ENCODE measurements at regions not wholly inside any gene's neighbourhood (a gene's known extent, or its start where the extent isn't known, plus 50 kb on each side); places are given as distances from the start of the nearest gene placed in this dataset.
"Not testable (repeated sequence)": the region's sequence is repeated elsewhere in the genome, so short reads cannot be mapped to it uniquely, and the experiment has no call there.

DNA sequence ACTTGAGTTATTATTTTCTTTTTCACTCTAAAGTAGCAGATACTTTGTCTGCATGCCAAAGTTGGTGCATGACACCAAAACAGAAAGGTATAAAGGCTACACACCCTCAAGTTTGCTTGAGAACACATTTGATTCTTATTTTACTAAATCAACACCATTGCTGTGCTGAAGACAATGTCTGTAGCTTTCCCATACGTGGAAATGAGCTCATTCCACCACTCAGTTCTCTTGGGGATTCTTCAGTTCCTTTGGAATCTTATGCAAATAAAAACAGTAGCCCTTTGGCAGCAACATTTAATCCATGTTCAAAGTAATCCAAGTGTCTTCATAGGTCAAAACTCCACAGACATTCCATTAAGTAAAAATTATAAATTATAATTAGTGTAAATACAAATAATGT is 264.9 kb downstream of the TLE1 start:
- no peak for DNase-seq

DNA sequence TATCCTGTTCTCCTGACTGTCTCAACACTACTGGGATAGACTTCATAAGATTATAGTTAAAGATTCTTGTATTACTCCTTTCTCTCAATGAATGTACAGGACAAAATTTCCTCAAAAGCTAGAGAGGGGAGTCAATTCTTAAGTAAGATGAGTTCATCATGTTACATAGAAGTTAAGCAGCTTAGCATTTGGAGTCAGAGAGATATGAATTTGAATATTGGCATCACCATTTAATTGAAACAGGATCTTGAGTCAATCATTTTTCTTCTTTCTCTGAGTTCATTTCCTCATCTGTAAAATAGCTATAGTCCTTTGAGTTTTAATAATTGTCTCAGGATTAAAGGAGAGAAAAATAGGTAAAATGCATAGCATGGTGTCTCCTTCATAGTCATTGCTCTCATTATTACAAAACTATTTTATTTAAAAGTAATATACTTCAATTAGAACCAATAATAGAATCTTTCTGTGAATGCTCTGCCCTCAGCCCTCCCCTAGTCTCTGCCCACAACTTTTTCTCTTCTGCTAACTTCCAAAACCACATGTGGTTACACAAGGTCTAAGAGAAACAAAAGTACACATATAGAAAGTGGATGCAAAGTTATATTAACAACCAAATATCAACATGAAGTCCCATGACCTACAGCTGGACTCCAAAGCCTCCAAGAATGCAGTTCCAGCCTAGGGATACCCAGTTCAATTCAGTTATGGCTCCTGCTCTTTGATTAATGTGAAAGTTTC is 265.6 kb downstream of the TLE1 start:
- no peak for DNase-seq

DNA sequence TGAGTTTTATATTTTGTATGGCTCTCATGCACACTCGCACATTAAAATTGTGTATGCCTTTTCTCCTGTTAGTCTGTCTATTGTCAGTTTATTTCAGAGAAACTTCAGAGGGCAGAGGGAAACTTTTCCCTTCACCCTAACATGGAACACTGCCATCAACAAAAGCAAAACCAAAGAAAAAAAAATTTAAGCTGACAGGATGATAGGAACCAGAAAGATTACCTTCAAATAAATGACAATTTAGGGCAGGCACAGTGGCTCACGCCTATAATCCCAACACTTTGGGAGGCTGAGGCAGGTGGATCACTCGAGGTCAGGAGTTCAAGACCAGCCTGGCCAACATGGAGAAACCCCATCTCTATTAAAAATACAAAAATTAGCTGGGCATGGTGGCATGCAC is 268.3 kb downstream of the TLE1 start:
- DNase-seq, result not testable (repeated sequence)

DNA sequence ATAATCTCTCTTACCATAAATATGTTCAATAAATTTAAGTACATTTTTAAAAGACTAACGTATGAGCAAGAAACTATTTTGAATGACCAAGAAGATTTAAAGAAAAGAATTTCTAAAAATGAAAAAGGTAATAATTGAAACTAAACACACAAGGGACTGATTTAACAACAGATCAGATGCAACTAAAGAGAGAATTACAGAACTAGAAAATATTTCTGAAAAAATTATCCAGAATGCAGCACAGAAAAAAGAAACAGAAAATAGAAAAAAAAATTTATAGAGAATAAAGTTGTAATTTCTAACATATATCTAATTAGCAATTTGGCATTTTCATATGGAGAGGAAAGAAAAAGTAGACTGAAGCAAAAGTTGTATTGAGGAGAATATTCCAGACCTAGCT is 269.3 kb downstream of the TLE1 start:
- no peak for DNase-seq

DNA sequence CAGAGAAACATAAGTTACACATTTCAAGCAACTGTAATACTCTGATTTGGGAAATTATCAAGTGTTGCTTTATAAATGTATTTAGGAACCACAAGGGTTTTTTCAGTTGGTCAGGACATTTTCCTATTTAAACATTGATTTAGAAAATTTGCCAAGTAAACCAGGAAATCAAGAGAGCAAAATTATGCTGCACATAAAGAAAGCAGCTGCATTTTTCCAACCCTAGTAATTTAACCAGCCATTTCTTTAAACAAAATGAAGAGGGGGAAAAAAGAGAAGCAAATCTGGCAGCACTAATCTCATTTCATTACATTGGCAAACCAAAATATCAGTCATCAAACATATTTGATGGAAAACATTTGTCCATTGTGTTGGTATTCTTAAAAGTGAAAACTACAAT is 271.4 kb downstream of the TLE1 start:
- DNase-seq, result no peak

DNA sequence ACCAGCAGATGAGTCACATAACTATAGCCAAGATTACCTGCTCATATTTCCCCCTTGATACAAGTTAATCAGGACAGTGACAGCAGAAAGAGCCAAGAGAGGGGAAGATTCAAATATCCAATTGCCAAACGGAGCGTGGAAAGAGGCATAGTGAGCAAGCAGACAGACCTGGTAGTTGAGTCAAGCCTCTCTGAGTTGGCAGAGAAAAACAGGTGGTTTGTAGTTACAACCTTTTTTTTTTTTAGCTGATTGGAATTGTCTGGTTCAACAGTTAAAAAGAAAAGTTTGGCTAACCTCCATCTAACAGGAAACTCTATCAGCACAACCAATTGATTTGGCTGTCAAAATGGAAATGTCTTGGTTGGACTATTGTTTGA is 272.1 kb downstream of the TLE1 start:
- DNase-seq, result no peak

DNA sequence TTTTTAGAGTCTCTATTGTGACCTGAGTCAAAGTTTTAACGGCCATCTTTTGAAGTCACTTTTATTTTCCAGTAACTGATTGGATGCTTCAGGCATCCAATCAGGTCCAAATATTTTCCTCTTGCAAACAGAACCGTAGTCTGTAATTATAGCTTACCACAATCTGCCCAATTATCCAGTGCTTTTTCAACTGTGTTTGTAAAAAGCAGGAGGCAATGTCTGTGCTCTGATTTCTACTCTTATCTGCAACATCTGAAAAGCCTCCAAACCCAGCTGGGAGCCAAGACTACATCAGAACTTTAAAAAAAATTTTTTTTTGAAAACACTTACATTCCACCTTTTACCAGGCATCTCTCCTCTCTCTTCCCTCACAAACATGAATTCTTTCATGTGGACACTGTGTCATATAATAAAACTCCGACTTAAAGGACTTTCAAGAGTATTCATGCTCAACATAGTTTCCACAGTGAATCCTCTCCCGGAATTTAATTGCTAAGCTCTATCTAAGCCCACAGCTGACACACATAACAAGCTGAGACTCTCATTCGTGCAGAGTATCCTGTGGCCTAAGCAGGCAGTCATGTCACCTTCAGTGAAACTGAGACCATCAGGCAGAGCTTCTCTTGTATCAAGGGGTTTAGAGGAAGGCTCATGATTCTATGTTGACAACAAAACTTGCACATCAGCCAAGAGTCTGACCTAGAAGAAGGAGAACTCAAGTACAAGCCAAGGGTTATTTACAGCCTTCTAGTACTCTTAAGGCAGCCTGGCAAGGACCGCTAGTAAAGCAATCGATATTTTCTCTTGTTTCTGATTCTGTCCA is 272.7 kb downstream of the TLE1 start:
- DNase-seq, result no peak

DNA sequence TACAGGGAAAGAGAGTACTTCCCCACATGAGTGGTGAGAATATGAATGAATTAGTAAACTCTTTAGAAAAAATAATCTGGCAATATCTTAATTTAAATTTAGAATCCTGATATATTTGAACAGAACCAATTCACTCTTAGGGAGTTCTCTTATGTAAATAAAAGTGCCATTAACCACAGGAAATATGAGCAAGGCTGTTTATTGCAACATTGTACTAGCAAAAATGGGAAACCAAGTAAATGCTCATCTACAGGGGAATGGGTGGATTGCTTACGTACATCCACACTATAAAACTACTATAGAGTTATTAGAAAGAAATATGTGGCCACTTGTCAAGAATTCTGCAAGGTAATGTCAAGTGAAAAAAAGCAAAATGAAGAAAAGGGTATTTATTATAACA is 274.5 kb downstream of the TLE1 start:
- no peak for DNase-seq

DNA sequence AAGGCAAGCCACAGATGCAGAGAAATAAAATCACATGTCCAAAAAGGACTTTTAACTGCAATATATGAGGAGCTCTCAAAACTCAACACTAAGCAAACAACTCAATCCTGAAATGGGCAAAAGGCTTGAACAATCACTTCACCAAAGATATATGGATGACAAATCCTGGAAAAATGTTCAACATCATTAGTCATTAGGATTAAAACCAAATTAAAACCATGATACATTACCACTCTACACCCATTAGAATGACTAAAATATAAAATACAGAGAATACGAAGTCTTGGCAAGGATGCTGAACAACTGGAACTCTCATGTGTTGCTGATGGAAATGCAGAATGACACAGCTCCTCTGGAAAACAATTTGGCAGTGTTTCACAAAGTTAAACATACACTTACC is 277.4 kb downstream of the TLE1 start:
- DNase-seq, result no peak

DNA sequence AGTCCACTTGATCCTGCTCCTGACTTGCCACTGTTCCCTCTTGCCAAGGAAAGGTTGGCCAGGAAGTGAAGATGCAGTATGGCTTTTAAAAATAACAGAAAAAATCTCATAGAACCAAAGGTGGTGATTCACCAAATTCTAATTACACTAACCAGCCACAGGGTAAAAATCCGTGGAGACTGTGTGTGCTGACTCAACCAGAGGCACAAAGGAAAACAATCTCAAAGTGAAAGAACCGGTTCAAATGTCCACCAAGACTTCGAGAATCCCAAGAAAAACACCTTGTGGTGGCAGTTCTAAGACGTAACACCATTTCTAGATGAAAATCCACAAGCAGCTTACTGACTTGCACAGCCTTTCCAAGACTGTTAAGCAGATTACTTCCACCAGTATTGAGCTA is 279.1 kb downstream of the TLE1 start:
- DNase-seq, result no peak

DNA sequence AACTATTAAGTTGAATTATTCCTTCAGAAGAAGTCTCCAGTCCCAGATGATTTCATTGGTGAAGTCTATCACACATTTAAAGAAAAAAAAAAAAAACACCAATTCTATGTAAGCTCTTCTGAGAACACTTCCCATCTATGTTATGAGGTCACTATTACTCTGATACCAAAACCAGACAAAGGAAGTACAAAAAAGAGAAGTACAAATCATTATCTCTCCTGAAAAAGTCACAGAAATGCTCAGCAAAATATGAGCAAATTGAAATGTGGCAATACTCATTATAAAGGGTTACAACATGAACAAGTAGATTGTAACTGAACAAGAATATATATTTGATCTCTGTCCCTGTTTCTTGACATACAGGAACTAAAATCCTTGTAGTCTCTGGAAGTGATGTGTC is 280.4 kb downstream of the TLE1 start:
- DNase-seq, result no peak

DNA sequence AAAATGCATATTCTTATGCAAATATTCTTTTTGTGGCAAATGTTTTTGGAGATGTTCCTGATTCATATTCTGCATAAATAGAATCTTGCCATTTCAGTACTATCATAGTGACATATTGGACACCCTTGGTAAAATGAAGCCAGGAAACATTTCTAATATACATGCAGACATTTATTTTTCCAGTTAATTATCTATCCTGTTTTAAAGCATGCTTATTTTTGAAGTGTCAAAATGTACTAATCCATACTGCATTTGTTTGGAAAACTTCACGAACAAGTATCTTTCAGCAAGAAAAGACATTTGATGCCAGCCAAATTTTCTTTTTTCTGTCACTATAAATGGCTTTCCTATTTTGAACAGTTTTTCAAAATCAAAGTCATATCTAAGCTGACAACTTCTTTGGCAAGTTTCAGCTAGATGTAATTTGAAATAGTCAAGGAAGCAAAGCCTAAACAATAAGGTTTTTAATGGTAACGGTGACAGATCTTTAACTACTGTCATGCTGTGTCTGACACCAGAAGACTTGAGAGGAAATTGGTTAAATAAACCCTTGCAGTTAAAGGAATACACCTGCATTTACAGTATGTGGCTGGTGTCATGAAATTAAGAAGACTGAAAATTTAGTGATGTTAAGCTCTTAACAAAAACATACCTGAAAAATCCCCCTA is 284.3 kb downstream of the TLE1 start:
- DNase-seq, result no peak

DNA sequence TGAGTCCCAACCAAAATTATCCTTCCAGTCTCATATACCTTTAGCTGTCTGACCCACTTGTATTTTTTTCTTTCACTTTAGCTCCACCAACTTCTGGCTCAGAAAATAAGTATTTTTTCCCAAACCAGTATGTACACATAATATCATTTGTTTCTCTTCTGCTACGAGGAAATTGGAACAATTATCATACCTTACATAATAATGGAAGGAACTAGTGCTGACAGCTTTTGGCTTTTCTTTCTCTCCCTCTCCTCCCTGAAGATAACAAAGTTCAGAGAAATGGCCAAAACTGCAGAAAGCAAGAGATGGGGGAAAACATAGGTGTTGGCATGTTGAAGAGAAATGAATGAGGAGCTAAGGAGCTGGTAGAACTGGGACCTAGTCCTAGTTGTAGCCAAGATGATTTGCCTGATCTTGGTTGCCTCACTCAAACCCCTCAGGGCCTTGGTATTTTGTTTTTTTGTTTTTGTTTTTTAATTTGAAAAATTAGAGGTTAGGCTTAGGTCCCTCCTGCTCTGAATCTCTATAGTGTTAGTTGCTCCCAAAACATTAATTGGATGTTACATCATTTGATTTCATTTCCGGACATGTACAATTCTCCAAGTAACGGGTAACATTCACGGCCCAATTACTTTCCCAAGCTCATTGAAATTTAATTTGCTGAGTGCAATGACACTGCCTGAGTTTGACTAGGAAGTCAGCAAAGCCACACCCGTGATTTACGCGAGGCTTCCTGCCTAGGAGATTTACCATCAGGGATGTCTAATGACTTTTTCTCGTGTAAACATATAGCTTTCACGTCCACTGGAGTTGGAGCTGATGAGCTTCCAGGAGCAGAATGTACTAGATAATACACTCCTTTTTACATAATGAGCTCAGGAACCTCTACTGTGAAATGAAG is 291.6 kb downstream of the TLE1 start:
- DNase-seq, result no peak

DNA sequence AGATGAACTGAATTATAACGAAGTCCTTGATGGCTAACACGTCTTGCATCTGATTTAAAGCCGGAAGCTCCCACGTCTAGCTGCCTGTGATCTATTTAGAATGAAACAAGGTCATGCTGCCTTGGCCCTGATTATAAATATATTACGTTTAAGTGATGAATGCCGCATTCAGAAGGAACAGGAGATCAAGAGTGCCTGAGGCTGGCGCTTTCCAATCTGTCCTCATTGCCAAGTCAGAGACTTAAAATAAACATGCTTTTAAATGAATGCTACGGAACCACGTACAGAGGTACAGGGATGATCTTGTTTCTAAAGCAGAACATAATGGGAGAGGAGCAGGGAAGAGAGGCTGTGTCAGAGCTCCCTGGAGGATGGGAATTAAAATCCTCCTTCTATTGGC is 292.8 kb downstream of the TLE1 start:
- DNase-seq, result no peak

DNA sequence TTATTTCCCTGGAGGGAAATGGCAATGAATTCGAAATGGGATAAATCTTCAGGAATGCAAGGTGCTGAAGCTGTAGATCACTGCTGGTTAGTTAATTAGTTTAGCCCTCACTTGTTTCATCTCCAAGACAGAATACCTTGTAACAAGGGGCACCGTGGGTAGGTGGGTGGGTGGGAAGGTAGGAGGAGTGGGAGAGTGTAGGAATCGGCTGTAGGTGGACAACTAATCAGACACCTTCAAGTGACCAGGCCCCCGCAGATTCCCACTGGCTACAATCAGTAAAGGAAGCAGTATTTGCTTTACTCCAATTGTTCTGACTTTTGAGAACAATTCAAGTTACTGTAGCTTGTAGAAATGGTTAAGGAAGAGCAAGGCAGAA is 293.7 kb downstream of the TLE1 start:
- DNase-seq, result no peak

DNA sequence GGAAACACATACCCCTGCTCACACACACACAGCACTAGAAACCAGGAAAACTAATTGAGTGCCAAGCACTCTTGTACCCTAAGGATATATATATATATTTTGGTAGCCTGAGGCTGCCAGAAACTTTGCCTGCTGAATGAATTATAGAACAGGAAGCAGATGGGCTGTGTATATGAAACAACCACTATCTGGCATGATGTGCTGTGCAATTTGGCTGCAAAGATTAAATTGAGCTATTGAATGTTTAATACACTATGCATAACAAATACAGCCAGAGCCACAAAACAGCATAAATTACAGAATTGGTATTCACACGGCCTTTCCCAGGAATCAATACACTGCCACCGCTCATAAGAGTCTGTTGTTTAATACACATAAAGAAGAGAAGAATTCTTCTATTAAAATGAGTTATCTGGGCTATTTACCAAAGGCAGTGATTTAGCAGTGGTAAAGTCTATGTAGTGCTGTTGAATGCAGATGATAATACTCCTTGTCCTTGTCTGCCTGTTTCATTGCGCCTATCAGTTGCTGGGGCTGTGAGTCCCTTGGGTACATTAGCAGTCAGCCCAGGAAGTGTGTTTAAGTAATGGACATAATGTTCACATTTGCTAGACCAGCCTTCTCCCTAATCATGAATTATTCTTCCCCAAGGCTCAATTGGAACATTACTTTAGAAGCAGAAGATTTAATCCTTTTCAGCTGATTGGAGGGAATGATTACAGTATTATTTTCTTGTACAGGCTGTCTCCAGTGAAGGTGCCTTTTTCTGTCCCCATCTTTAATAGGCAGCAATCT is 294.3 kb downstream of the TLE1 start:
- no peak for DNase-seq

DNA sequence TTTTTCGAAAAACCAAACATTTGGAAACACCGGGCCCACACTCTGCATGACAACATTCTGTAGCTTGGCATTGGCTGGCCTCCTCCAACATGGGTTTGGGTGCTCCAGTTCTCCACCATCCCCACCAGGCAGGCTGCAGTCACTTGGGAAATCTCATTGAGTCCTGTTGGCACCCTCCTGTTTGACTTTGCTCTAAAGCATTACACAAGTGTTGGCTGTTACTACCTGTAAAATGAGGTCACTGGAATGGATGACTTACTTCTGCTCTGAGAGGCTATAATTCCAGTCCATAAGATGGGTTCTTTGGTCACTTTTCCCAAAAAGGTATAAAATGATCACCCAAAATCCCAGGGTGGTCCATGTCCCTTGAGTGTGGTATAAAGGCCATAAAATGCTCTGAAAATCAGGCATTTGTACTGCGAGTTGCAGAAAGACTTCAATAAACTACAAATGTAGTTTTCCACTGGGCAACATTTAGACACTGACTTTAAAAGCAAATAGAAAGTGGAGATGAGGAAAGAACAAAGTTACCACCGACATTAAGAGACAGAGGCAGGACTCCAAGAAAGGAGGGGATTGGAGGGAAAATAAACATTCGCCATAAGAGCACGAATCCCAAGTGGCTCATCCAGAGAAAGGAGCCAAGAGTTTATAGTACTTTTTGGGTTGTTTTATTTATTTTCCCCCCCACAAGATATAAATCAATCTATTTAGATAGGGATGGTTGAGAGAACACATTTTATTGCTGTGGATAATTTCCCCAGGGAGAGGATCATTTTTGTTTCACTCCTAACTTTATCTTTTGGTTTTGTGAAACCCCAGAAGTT is 295.1 kb downstream of the TLE1 start:
- DNase-seq, result no peak

DNA sequence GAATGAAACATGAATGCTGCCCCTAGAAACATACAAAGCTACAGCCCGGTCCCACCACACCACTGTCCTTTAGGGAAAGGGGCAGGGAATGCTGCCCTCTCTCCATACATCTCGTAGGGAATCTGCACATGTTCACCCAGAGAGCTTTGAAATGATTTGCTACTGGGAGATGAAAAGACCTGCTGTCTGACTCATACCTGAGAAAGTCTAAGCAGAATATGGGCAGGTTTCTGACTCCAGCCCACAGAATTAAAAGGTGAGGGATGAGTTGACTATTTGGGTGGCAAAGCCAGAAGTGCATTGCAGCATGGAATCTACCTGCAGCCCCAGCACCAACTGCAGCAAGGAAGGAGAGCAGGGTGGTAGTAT is 297.9 kb downstream of the TLE1 start:
- no peak for DNase-seq

DNA sequence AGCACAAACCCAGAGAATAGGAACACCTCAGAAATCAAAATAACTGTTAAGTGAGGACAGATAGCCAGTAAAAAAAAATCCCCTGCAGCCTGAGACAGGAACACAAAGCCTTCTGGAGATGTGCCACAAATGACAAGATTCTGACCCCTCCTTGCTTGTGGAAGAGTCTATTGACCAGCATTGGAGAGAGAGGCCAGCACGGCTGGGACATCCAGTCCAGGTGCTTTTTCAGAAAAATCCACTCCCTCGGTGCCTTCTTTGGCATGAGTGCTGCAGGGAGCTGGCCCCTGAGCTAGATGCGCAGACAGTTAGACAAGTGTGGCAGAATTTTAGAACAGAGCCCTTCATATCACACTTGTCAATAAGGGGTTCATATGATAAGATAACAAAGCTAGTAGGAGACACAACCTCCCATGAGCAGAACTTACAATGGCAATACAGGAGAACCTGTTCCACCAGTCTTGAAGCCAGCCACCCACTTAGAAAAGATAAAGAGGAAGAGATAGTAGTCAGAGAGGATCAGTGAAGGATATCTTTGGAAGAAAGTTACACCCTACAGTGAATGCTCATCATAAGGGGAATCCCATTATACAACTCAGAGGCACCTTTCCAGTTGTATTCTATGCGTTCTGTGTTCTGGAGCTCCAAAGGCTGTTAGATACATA is 298.4 kb downstream of the TLE1 start:
- no peak for DNase-seq

DNA sequence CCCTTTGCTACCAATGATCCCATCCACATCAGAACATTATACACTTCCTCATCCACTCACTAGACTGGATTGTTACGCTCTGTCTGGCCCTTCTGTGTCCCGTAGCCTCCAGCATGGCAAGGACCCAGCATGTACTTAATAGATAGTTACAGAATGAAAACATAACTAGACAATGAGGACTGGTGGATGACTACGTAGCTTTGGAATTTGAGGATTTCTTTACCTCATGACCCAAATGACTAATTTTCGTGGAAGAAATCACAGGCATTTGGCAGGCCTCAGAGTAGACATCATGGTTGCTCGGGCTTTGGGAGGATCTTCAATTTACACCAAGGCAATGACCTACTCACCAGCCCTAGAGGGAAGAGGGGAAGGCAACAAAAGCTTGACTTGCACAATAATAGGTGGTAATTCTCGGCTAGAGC is 299.8 kb downstream of the TLE1 start:
- DNase-seq, result no peak

DNA sequence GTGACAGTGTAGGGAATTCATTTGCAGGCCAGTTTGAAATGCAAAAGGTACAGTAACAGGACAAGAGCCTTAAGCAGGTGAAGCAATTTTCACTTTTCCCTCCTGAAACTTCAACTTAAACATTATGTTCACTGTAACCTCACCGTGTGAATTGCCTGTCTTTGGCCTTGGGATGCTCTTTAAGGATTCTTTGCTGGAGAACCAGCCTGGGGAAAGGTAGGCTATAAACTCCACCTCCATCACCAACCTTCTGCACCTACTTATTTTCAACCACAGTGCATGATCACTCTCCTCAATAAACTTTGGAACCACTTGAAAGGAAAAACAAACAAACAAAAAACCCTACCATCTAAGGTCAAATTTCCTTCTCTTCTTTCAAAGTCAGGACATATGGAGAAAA is 300.5 kb downstream of the TLE1 start:
- no peak for DNase-seq

Measured in activated CD4-positive, alpha-beta T cell treated with anti-CD3 and anti-CD28 coated beads, Interleukin-2, Interleukin-6, amounts not matched to agents 100 ng/mL and 50 ng/mL, durations not matched to agents 16 hours and 8 hours (primary cell).